Adrenal gland (tissue), 5 donors: ENCODE measurements at regions not wholly inside any gene's neighbourhood (a gene's known extent, or its start where the extent isn't known, plus 50 kb on each side); places are given as distances from the start of the nearest gene placed in this dataset.

ENCODE experiments used
- CTCF ChIP-seq, 6 experiments: fragments of 450-650 bp in 4 of 6; fragments of 200-600 bp in 2 of 6; sonication (generic) in 1 of 6; IDR thresholded peaks; 1 replicate in 5 of 6; 2 replicates in 1 of 6; pipeline versions ENCODE4 v1.5.1 to v1.8.0; 2016 to 2021; ENCODE audit warnings: antibody characterized with exemption in 6 of 6, mild to moderate bottlenecking in 2 of 6, moderate library complexity in 1 of 6
- POLR2A ChIP-seq, 2 donors: fragments of 450-650 bp; IDR thresholded peaks; one replicate each; pipeline ENCODE4 v1.6.1; 2017; ENCODE audit warnings: antibody characterized with exemption in 2 of 2, mild to moderate bottlenecking in 2 of 2, moderate library complexity in 1 of 2
- donor health status: DM: no; HTN: no; CAD: no.

GRCh38 chr6:6889601-6890000, 218.2 kb upstream of the RREB1 start:
- TF ChIP-seq CTCF (IDR thresholded peaks at IDR 0.05), result no peak
- TF ChIP-seq POLR2A (IDR thresholded peaks at IDR 0.05), result no peak
